K562 (cell line): ENCODE measurements at regions not wholly inside any gene's neighbourhood (a gene's known extent, or its start where the extent isn't known, plus 50 kb on each side); places are given as distances from the start of the nearest gene placed in this dataset.

ENCODE experiments used
- ATAC-seq: fragments of 200-7000 bp; cut with Tn5 transposase; 3 replicates; pipeline ENCODE4 v1.9.1; 2020; ENCODE audit warnings: moderate library complexity
- BruUV-seq: library from RNA; stranded (reverse); fragments of 400-500 nt; replicated peaks from 2 replicates; lab custom pipeline; 2021; lab: Mats Ljungman, UMichigan
- CTCF ChIA-PET: fragments of 300-600 bp; formaldehyde crosslinking; extraction: SDS; loops from one replicate; lab custom pipeline; 2021; ENCODE audit warnings: low intra/inter-chr PET ratio; lab: Yijun Ruan, JAX
- POLR2A ChIA-PET: fragments of 300-600, 350-650 bp; sonication (Branson Sonifier 250); formaldehyde crosslinking; extraction: SDS; loops from one replicate; lab custom pipeline; 2021; ENCODE audit warnings: antibody characterized with exemption, inconsistent platforms; lab: Yijun Ruan, JAX
- DNase-seq, 4 experiments: peaks; one replicate each; pipeline versions ENCODE4 v3.0.0 to v3.0.0-alpha.2; 2011 to 2018; ENCODE audit warnings: low spot score in 3 of 4, mixed read lengths in 3 of 4; ENCODE audit errors: extremely low read depth in 1 of 4
- FAIRE-seq: peaks from 2 replicates; lab custom pipeline; 2011; peaks lifted over from hg19 to GRCh38; lab: Jason Lieb, UNC
- H2AFZ ChIP-seq: 2 replicates; pipeline ENCODE4 v1.6.0; 2011; ENCODE audit warnings: low read depth, low read length, control low read depth, inconsistent platforms
- H3K27ac ChIP-seq: fragments of 200-600 bp; 3 replicates; pipeline ENCODE4 v1.8.0; 2011; ENCODE audit warnings: low read depth, mild to moderate bottlenecking, control low read depth, inconsistent platforms, low read length, moderate library complexity, mixed read lengths; ENCODE audit errors: extremely low read depth
- H3K27me3 ChIP-seq, 2 experiments: fragments of 300-600 bp in 1 of 2; 2 replicates in 1 of 2; 3 replicates in 1 of 2; pipeline versions ENCODE4 v1.6.0 to v1.8.0; 2011; ENCODE audit warnings: inconsistent platforms in 2 of 2, low read length in 2 of 2, mild to moderate bottlenecking in 1 of 2, mixed read lengths in 1 of 2, moderate library complexity in 1 of 2; ENCODE audit not compliant: control insufficient read depth in 2 of 2, insufficient read depth in 2 of 2
- H3K36me3 ChIP-seq: fragments of 300-600 bp; 3 replicates; pipeline ENCODE4 v1.8.0; 2011; ENCODE audit warnings: mild to moderate bottlenecking, low read length, inconsistent platforms; ENCODE audit not compliant: control insufficient read depth, insufficient read depth
- H3K4me1 ChIP-seq, 2 experiments: fragments of 200-600 bp in 1 of 2; replicated peaks in 1 of 2; 2 replicates in 1 of 2; 3 replicates in 1 of 2; pipeline versions ENCODE4 v1.5.1 to v1.8.0; 2011; ENCODE audit warnings: inconsistent platforms in 2 of 2, low read length in 2 of 2, mild to moderate bottlenecking in 1 of 2, mixed read lengths in 1 of 2, moderate library complexity in 1 of 2; ENCODE audit not compliant: control insufficient read depth in 2 of 2, insufficient read depth in 2 of 2
- H3K4me2 ChIP-seq: 2 replicates; pipeline ENCODE4 v1.6.1; 2011; ENCODE audit warnings: low read length, control low read depth, inconsistent platforms, mixed read lengths; ENCODE audit not compliant: insufficient read depth
- H3K4me3 ChIP-seq: fragments of 200-600 bp; sonication (generic), shearing (Covaris generic); 2 replicates; pipeline ENCODE4 v1.5.1; 2016; ENCODE audit warnings: control low read depth, inconsistent platforms
- H3K79me2 ChIP-seq: fragments of 200-600 bp; 3 replicates; pipeline ENCODE4 v1.8.0; 2011; ENCODE audit warnings: low read length, inconsistent platforms; ENCODE audit not compliant: control insufficient read depth, insufficient read depth
- H3K9ac ChIP-seq, 2 experiments: 2 replicates each; pipeline versions ENCODE4 v1.6.0 to v1.6.1; 2011; ENCODE audit warnings: low read depth in 2 of 2, low read length in 2 of 2, control low read depth in 1 of 2, inconsistent platforms in 1 of 2, mild to moderate bottlenecking in 1 of 2, mixed read lengths in 1 of 2; ENCODE audit not compliant: insufficient read depth in 1 of 2
- H3K9me1 ChIP-seq: one replicate; pipeline ENCODE4 v1.6.0; 2011; ENCODE audit warnings: inconsistent platforms, mild to moderate bottlenecking, low read length, moderate library complexity; ENCODE audit not compliant: control insufficient read depth, insufficient read depth
- H3K9me3 ChIP-seq: replicated peaks from 2 replicates; pipeline ENCODE4 v1.5.1; 2011; ENCODE audit warnings: low read depth, low read length, inconsistent platforms; ENCODE audit not compliant: control insufficient read depth, insufficient read depth
- H4K20me1 ChIP-seq: replicated peaks from 2 replicates; pipeline ENCODE4 v1.6.1; 2011; ENCODE audit warnings: low read length, inconsistent platforms, mixed read lengths; ENCODE audit not compliant: control insufficient read depth, insufficient read depth
- ARNT ChIP-seq, 2 experiments: fragments of 450-650 bp; IDR thresholded peaks; 2 replicates each; pipeline ENCODE4 v1.6.1; 2016; ENCODE audit warnings: mild to moderate bottlenecking in 1 of 2
- CREB5 ChIP-seq: fragments of 250-450 bp; sonication (Bioruptor Pico); IDR thresholded peaks from 2 replicates; pipeline ENCODE4 v1.5.0; 2020; ENCODE audit warnings: mild to moderate bottlenecking
- KLF6 ChIP-seq: fragments of 250-450 bp; sonication (Bioruptor Pico); IDR thresholded peaks from 2 replicates; pipeline ENCODE4 v1.4.0; 2020; ENCODE audit warnings: mild to moderate bottlenecking, moderate library complexity, borderline replicate concordance
- ZNF140 ChIP-seq: fragments of 250-450 bp; sonication (Bioruptor Pico); IDR thresholded peaks from 2 replicates; pipeline ENCODE4 v1.8.0; 2021; ENCODE audit warnings: moderate library complexity, mild to moderate bottlenecking, inconsistent platforms
- whole genome bisulfite sequencing: fragments of 100-300 bp; shearing (Covaris generic); methylation state at CpG from one replicate; pipeline ENCODE4 v1.1.6; 2016; ENCODE audit warnings: low coverage, mixed read lengths; ENCODE audit not compliant: insufficient coverage; ENCODE audit errors: missing lambda C conversion rate; 5-methylcytosine and 5-hydroxymethylcytosine counted together
- in situ Hi-C: fragments of 300-500 bp; cut with MboI; formaldehyde crosslinking; loops from 4 replicates; pipeline ENCODE4 v1.15.0; 2018; ENCODE audit warnings: inconsistent platforms, mixed read lengths
- intact Hi-C: fragments of 100-400 bp; cut with micrococcal nuclease; formaldehyde crosslinking; loops from 2 replicates; pipeline ENCODE4 v1.14.2; 2022
- TF ChIP-seq, protein P1 (sequence below), 2 experiments: fragments of 200-800 bp in 1 of 2; sonication (Bioruptor generic) in 1 of 2; sonication (generic) in 1 of 2; formaldehyde crosslinking in 1 of 2; IDR thresholded peaks in 1 of 2; conservative IDR thresholded peaks in 1 of 2; 2 replicates each; pipeline versions ENCODE4 v1.5.0 to v1.6.1; 2016 to 2020; ENCODE audit warnings: missing compliant biosample characterization in 1 of 2, missing genetic modification characterization in 1 of 2, missing genetic modification reagents in 1 of 2

GRCh38 chr21:24097181-24097580 lies 1510.1 kb downstream of the MRPL39 start:
- Histone ChIP-seq H4K20me1 (no peaks in the 10 kb centered on the region), H3K79me2 (no peaks in the 10 kb centered on the region), H3K9ac (no peak overlapping the region), H3K4me1 (no peaks in the 10 kb centered on the region), H3K27me3 (no peaks in the 10 kb centered on the region), H3K4me3 (no peak overlapping the region), H3K36me3 (no peaks in the 10 kb centered on the region), H3K9me1 (no peaks in the 10 kb centered on the region), H2AFZ (no peak overlapping the region), H3K4me2 (no peak overlapping the region), H3K9me3 (no peaks in the 10 kb centered on the region), H3K27ac (no peak overlapping the region)
- no TSS peak for BruUV-seq
- TF ChIP-seq ARNT (IDR thresholded peaks at IDR 0.05): no peak
- no peak for TF ChIP-seq CREB5 (CRISPR knock-in tag)
- no peak for TF ChIP-seq KLF6 (CRISPR knock-in tag)
- TF ChIP-seq ZNF140 (CRISPR knock-in tag): no peak
- TF ChIP-seq, protein P1, sequence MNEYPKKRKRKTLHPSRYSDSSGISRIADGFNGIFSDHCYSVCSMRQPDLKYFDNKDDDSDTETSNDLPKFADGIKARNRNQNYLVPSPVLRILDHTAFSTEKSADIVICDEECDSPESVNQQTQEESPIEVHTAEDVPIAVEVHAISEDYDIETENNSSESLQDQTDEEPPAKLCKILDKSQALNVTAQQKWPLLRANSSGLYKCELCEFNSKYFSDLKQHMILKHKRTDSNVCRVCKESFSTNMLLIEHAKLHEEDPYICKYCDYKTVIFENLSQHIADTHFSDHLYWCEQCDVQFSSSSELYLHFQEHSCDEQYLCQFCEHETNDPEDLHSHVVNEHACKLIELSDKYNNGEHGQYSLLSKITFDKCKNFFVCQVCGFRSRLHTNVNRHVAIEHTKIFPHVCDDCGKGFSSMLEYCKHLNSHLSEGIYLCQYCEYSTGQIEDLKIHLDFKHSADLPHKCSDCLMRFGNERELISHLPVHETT (CRISPR knock-in tag; conservative IDR thresholded peaks at IDR 0.05 in 1 of 2, IDR thresholded peaks at IDR 0.05 in 1 of 2): no peak
- in situ Hi-C loops: no loop called here
- ChIA-PET POLR2A (no interaction called here), CTCF (no interaction called here)
- no peak for FAIRE-seq
- no peak for ATAC-seq
- 0% methylated on average over 1 of the region's 1 CpG for WGBS
- intact Hi-C loops: no loop called here
- no peak for DNase-seq
